H1 (cell line): ENCODE measurements at regions not wholly inside any gene's neighbourhood (a gene's known extent, or its start where the extent isn't known, plus 50 kb on each side); places are given as distances from the start of the nearest gene placed in this dataset.

Experiments
- BCL11A ChIP-seq, 2 experiments: IDR thresholded peaks; one replicate each; pipeline ENCODE4 v1.6.1; 2011; ENCODE audit warnings: low read depth in 2 of 2, low read length in 2 of 2, mild to moderate bottlenecking in 2 of 2
- CBX8 ChIP-seq: fragments of 300-800, 300-1000 bp; sonication (generic); IDR thresholded peaks from 2 replicates; pipeline ENCODE4 v1.7.1; 2016; ENCODE audit warnings: low read depth, low read length, borderline replicate concordance
- GABPA ChIP-seq: IDR thresholded peaks from 2 replicates; pipeline ENCODE4 v1.6.1; 2011; ENCODE audit warnings: mild to moderate bottlenecking, low read length, moderate library complexity, borderline replicate concordance; ENCODE audit not compliant: insufficient read depth
- HDAC6 ChIP-seq: IDR thresholded peaks from one replicate; pipeline ENCODE4 v1.7.1; 2012; ENCODE audit warnings: low read depth, mild to moderate bottlenecking, inconsistent platforms, low read length, moderate library complexity
- SIRT6 ChIP-seq: IDR thresholded peaks from one replicate; pipeline ENCODE4 v1.7.1; 2012; ENCODE audit warnings: low read length, inconsistent platforms
- SIX5 ChIP-seq: IDR thresholded peaks from 2 replicates; pipeline ENCODE4 v1.6.1; 2011; ENCODE audit warnings: mild to moderate bottlenecking, low read depth, low read length
- TAF1 ChIP-seq: IDR thresholded peaks from 2 replicates; pipeline ENCODE4 v1.6.1; 2011; ENCODE audit warnings: mild to moderate bottlenecking, low read depth, low read length
- TF ChIP-seq, protein P1 (sequence below): fragments of 300-600 bp; sonication (generic); IDR thresholded peaks from 2 replicates; pipeline ENCODE4 v1.7.1; 2012; ENCODE audit warnings: low read length, moderate library complexity, mild to moderate bottlenecking, inconsistent platforms; ENCODE audit not compliant: insufficient replicate concordance

DNA sequence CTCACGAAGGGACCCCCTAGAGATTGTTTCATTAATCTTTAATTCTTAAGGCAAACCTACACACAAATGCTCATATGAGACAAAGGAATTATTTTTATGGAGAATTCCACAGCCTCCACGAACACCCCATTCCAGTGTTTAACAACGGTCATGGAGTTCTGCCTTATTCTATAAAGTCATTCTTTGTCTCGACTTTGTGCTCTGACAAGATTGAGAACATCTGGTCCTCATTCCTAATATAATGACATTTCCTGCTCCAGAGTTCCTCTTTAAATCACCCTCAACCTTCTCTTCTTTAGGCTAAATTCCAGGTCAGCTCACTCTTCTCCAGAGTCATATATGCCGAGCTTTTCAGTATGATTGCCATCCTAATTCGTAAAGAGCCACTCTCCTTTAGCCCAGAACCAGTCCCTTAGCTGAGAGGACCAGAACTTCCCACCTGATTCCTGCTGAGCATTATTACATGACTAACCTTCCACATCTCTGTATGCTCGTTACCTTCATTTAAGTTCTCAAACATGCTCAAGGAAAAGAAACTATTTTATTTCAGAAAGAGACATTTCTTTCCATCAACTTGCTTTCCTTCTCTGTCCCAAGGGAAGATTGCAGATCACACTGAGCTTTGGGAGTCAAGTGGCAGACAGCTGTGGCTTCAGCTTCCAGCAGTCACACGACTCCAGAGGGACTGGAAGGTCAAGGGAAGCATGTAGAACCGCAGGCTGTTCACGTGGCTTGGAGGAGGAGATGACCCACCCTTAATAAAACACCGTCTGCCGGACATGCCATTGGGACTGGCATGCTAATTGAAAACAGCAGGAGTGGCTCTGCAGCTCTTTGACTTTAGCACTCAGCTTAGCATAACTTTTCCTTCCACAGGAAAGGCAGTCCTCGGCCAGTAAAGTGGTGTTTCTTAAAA is 467.1 kb upstream of the HSF2 start (continued):
- TF ChIP-seq BCL11A (IDR thresholded peaks at IDR 0.05; ENCODE audit: low read depth in 2 of 2, low read length in 2 of 2) (no peak), SIX5 (no peak), TAF1 (no peak), CBX8 (no peak), SIRT6 (no peak), GABPA (no peak), HDAC6 (no peak)
- TF ChIP-seq, protein P1, sequence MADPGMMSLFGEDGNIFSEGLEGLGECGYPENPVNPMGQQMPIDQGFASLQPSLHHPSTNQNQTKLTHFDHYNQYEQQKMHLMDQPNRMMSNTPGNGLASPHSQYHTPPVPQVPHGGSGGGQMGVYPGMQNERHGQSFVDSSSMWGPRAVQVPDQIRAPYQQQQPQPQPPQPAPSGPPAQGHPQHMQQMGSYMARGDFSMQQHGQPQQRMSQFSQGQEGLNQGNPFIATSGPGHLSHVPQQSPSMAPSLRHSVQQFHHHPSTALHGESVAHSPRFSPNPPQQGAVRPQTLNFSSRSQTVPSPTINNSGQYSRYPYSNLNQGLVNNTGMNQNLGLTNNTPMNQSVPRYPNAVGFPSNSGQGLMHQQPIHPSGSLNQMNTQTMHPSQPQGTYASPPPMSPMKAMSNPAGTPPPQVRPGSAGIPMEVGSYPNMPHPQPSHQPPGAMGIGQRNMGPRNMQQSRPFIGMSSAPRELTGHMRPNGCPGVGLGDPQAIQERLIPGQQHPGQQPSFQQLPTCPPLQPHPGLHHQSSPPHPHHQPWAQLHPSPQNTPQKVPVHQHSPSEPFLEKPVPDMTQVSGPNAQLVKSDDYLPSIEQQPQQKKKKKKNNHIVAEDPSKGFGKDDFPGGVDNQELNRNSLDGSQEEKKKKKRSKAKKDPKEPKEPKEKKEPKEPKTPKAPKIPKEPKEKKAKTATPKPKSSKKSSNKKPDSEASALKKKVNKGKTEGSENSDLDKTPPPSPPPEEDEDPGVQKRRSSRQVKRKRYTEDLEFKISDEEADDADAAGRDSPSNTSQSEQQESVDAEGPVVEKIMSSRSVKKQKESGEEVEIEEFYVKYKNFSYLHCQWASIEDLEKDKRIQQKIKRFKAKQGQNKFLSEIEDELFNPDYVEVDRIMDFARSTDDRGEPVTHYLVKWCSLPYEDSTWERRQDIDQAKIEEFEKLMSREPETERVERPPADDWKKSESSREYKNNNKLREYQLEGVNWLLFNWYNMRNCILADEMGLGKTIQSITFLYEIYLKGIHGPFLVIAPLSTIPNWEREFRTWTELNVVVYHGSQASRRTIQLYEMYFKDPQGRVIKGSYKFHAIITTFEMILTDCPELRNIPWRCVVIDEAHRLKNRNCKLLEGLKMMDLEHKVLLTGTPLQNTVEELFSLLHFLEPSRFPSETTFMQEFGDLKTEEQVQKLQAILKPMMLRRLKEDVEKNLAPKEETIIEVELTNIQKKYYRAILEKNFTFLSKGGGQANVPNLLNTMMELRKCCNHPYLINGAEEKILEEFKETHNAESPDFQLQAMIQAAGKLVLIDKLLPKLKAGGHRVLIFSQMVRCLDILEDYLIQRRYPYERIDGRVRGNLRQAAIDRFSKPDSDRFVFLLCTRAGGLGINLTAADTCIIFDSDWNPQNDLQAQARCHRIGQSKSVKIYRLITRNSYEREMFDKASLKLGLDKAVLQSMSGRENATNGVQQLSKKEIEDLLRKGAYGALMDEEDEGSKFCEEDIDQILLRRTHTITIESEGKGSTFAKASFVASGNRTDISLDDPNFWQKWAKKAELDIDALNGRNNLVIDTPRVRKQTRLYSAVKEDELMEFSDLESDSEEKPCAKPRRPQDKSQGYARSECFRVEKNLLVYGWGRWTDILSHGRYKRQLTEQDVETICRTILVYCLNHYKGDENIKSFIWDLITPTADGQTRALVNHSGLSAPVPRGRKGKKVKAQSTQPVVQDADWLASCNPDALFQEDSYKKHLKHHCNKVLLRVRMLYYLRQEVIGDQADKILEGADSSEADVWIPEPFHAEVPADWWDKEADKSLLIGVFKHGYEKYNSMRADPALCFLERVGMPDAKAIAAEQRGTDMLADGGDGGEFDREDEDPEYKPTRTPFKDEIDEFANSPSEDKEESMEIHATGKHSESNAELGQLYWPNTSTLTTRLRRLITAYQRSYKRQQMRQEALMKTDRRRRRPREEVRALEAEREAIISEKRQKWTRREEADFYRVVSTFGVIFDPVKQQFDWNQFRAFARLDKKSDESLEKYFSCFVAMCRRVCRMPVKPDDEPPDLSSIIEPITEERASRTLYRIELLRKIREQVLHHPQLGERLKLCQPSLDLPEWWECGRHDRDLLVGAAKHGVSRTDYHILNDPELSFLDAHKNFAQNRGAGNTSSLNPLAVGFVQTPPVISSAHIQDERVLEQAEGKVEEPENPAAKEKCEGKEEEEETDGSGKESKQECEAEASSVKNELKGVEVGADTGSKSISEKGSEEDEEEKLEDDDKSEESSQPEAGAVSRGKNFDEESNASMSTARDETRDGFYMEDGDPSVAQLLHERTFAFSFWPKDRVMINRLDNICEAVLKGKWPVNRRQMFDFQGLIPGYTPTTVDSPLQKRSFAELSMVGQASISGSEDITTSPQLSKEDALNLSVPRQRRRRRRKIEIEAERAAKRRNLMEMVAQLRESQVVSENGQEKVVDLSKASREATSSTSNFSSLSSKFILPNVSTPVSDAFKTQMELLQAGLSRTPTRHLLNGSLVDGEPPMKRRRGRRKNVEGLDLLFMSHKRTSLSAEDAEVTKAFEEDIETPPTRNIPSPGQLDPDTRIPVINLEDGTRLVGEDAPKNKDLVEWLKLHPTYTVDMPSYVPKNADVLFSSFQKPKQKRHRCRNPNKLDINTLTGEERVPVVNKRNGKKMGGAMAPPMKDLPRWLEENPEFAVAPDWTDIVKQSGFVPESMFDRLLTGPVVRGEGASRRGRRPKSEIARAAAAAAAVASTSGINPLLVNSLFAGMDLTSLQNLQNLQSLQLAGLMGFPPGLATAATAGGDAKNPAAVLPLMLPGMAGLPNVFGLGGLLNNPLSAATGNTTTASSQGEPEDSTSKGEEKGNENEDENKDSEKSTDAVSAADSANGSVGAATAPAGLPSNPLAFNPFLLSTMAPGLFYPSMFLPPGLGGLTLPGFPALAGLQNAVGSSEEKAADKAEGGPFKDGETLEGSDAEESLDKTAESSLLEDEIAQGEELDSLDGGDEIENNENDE = peak; percentile 75
